ENCODE measurements at regions not wholly inside any gene's neighbourhood (a gene's known extent, or its start where the extent isn't known, plus 50 kb on each side); places are given as distances from the start of the nearest gene placed in this dataset.

- no peak overlapping the region for H3K4me3 ChIP-seq
- H3K4me1 ChIP-seq = no peaks in the 10 kb centered on the region
- H3K27me3 ChIP-seq = no peaks in the 10 kb centered on the region
- no peak for TF ChIP-seq CTCF (IDR thresholded peaks at IDR 0.05)
- H3K27ac ChIP-seq = no peak overlapping the region
- peaks cover 0 to 9% of the 10 kb centered on the region in 2 donors for H3K9me3 ChIP-seq
- DNase-seq (ENCODE audit: low spot score) = no peak
- H3K36me3 ChIP-seq = no peaks in the 10 kb centered on the region
Measured at GRCh38 chr1:192022827-192023226, 135.4 kb upstream of the RGS18 start.

DNA sequence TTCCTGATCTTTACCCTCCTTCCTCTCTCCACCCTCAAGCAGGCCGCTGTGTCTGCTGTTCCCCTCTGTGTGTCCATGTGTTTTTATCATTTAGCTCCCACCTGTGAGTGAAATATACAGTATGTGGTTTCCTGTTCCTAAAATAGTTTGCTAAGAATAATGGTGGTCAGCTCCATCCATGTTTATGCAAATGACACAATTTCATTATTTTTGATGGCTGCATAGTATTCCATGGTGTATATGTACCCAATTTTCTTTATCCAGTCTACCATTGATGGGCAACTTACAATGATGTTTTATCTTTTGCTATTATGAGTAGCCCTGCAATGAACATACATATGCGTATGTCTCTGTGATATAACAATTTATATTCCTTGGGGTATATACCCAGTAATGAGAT, 133.4 kb upstream of the RGS18 start:
- TF ChIP-seq CTCF (IDR thresholded peaks at IDR 0.05) = no peak
- H3K36me3 ChIP-seq = no peaks in the 10 kb centered on the region
- no peak for DNase-seq (ENCODE audit: low spot score)
- no peak overlapping the region for H3K27ac ChIP-seq
- peaks cover 0 to 7% of the 10 kb centered on the region in 2 donors for H3K9me3 ChIP-seq
- H3K4me1 ChIP-seq = no peaks in the 10 kb centered on the region
- no peaks in the 10 kb centered on the region for H3K27me3 ChIP-seq
- H3K4me3 ChIP-seq = no peak overlapping the region

- TF ChIP-seq CTCF (IDR thresholded peaks at IDR 0.05) = no peak
Measured at GRCh38 chr1:192038567-192038966, 119.7 kb upstream of the RGS18 start.

DNA sequence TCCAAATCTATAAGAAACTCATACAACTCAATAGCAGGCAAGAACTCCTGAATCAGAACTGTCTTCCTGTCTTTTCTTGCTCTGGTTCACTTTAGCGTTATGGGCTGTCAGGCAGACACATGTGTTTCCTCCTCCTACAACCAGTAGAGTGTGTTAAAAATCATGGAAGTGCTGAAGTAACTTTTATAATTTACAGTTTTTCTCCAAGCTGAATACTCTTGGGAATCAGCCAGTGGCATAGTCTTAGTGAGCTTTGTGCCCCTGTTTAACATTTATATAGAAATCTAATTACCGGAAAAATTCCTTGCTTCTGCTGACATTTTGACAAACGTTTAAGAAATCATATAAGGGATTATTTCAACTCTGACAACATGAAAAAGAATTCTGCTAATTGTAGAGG, 113.1 kb upstream of the RGS18 start:
- Histone ChIP-seq H3K4me3 (no peak overlapping the region), H3K36me3 (no peaks in the 10 kb centered on the region), H3K4me1 (no peaks in the 10 kb centered on the region), H3K9me3 (no peaks in the 10 kb centered on the region), H3K27me3 (no peaks in the 10 kb centered on the region), H3K27ac (no peak overlapping the region)
- DNase-seq (ENCODE audit: low spot score) = no peak
- no peak for TF ChIP-seq CTCF (IDR thresholded peaks at IDR 0.05)

More at GRCh38 chr1:192038567-192038966, 119.7 kb upstream of the RGS18 start:
- peaks cover 0 to 4% of the 10 kb centered on the region in 2 donors for H3K9me3 ChIP-seq
- H3K27ac ChIP-seq = no peak overlapping the region
- no peaks in the 10 kb centered on the region for H3K36me3 ChIP-seq
- no peaks in the 10 kb centered on the region for H3K27me3 ChIP-seq
- H3K4me1 ChIP-seq = no peaks in the 10 kb centered on the region
- DNase-seq (ENCODE audit: low spot score) = no peak
- H3K4me3 ChIP-seq = no peak overlapping the region

DNA sequence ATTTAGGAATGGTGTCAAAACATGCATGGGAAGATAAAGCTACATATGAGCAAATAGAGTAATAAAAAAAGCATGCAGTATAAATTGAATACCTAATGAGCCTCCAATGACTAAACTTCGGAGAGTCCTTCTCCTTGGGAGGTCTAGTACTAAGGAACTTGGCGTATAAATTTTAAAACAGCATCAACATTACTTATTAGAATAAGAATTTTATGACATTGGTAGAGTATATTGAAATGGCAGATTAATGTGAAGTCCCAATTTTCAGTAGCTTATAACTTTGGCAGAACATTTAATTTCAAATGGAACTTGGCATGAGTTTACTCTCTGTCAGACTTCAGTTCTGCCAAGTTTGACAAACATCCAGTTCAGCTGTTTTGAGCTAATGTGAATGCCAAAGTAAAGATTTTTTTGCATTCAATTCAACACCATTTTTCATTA, 104.7 kb upstream of the RGS18 start:
- no peak overlapping the region for H3K27ac ChIP-seq

More for the DNA sequence above, 104.7 kb upstream of the RGS18 start:
- no peak for TF ChIP-seq CTCF (IDR thresholded peaks at IDR 0.05)
- peaks cover 0 to 9% of the 10 kb centered on the region in 2 donors for H3K4me1 ChIP-seq
- H3K4me3 ChIP-seq = no peak overlapping the region
- H3K9me3 ChIP-seq = no peaks in the 10 kb centered on the region
- DNase-seq (ENCODE audit: low spot score) = no peak
- H3K36me3 ChIP-seq = no peaks in the 10 kb centered on the region
- H3K27me3 ChIP-seq = no peaks in the 10 kb centered on the region

Measured in right atrium auricular region (tissue), 2 donors.